WERI-Rb-1 (cell line): ENCODE measurements at regions not wholly inside any gene's neighbourhood (a gene's known extent, or its start where the extent isn't known, plus 50 kb on each side); places are given as distances from the start of the nearest gene placed in this dataset.

Source experiments
- DNase-seq: peaks from one replicate; pipeline ENCODE4 v3.0.0-alpha.2; 2020
- H3K27ac ChIP-seq: fragments of 250-450 bp; sonication (Bioruptor Pico); 2 replicates; pipeline ENCODE4 v1.5.1; 2020; ENCODE audit warnings: mild to moderate bottlenecking, moderate library complexity
- H3K27me3 ChIP-seq: fragments of 250-450 bp; sonication (Bioruptor Pico); 2 replicates; pipeline ENCODE4 v1.5.1; 2021; ENCODE audit warnings: mild to moderate bottlenecking, low read depth, moderate library complexity; ENCODE audit not compliant: insufficient read depth, severe bottlenecking
- H3K36me3 ChIP-seq: fragments of 250-450 bp; sonication (Bioruptor Pico); 2 replicates; pipeline ENCODE4 v1.5.1; 2020; ENCODE audit warnings: mild to moderate bottlenecking, moderate library complexity
- H3K4me3 ChIP-seq: 2 replicates; pipeline ENCODE4 v1.5.1; 2011; ENCODE audit warnings: low read depth, mild to moderate bottlenecking, control low read depth, low read length
- H3K9me3 ChIP-seq: fragments of 250-450 bp; sonication (Bioruptor Pico); 2 replicates; pipeline ENCODE4 v1.5.1; 2021; ENCODE audit warnings: mild to moderate bottlenecking, moderate library complexity; ENCODE audit not compliant: severe bottlenecking
- CTCF ChIP-seq: IDR thresholded peaks from 2 replicates; pipeline ENCODE4 v1.5.1; 2011; ENCODE audit warnings: low read depth, mild to moderate bottlenecking, control low read depth, inconsistent platforms, low read length

GRCh38 chr14:94921456-94921855 lies 151.5 kb upstream of the GSC start:
- H3K4me3 ChIP-seq = no peak overlapping the region
- DNase-seq = no peak
- no peaks in the 10 kb centered on the region for H3K27me3 ChIP-seq
- no peak overlapping the region for H3K27ac ChIP-seq
- H3K9me3 ChIP-seq = no peaks in the 10 kb centered on the region
- TF ChIP-seq CTCF = no peak
- H3K36me3 ChIP-seq = no peaks in the 10 kb centered on the region

- no peak overlapping the region for H3K27ac ChIP-seq
- DNase-seq = no peak
- H3K4me3 ChIP-seq = no peak overlapping the region
- H3K27me3 ChIP-seq = no peaks in the 10 kb centered on the region
- H3K36me3 ChIP-seq = no peaks in the 10 kb centered on the region
- H3K9me3 ChIP-seq = no peaks in the 10 kb centered on the region
- no peak for TF ChIP-seq CTCF
These were observed 150.0 kb upstream of the GSC start for GRCh38 chr14:94919896-94920295.

GRCh38 chr14:94918896-94919295 lies 149.0 kb upstream of the GSC start:
- H3K27ac ChIP-seq = no peak overlapping the region
- no peaks in the 10 kb centered on the region for H3K9me3 ChIP-seq
- no peak for DNase-seq
- H3K4me3 ChIP-seq = no peak overlapping the region
- no peak for TF ChIP-seq CTCF
- no peaks in the 10 kb centered on the region for H3K36me3 ChIP-seq
- H3K27me3 ChIP-seq = no peaks in the 10 kb centered on the region

- Histone ChIP-seq H3K27ac (no peak overlapping the region), H3K36me3 (no peaks in the 10 kb centered on the region), H3K27me3 (no peaks in the 10 kb centered on the region), H3K9me3 (no peaks in the 10 kb centered on the region), H3K4me3 (no peak overlapping the region)
- TF ChIP-seq CTCF = no peak
- DNase-seq = no peak
These were observed 147.2 kb upstream of the GSC start for GRCh38 chr14:94917041-94917600.

- H3K27ac ChIP-seq = no peak overlapping the region
- DNase-seq = no peak
- TF ChIP-seq CTCF = no peak
These were observed 144.3 kb upstream of the GSC start for GRCh38 chr14:94914191-94914590.

GRCh38 chr14:94907626-94908261 lies 137.8 kb upstream of the GSC start:
- no peak for DNase-seq
- no peak for TF ChIP-seq CTCF
- H3K9me3 ChIP-seq = no peaks in the 10 kb centered on the region
- no peaks in the 10 kb centered on the region for H3K27me3 ChIP-seq
- H3K36me3 ChIP-seq = no peaks in the 10 kb centered on the region
- H3K4me3 ChIP-seq = no peak overlapping the region
- H3K27ac ChIP-seq = no peak overlapping the region

More at GRCh38 chr14:94914191-94914590, 144.3 kb upstream of the GSC start:
- Histone ChIP-seq H3K4me3 (no peak overlapping the region), H3K36me3 (no peaks in the 10 kb centered on the region), H3K27me3 (no peaks in the 10 kb centered on the region), H3K9me3 (no peaks in the 10 kb centered on the region)
